Keratinocyte (primary cell): ENCODE measurements at regions not wholly inside any gene's neighbourhood (a gene's known extent, or its start where the extent isn't known, plus 50 kb on each side); places are given as distances from the start of the nearest gene placed in this dataset.

ENCODE experiments used
- DNase-seq: peaks from one replicate; pipeline ENCODE4 v3.0.0-alpha.2; 2011; ENCODE audit warnings: low read depth, missing footprints, low spot score
- FAIRE-seq: peaks from 2 replicates; lab custom pipeline; 2011; peaks lifted over from hg19 to GRCh38; lab: Jason Lieb, UNC
- H2AFZ ChIP-seq: 2 replicates; pipeline ENCODE4 v1.6.0; 2012; ENCODE audit warnings: low read length, control low read depth, inconsistent platforms; ENCODE audit not compliant: control insufficient read depth
- H3K27ac ChIP-seq: 2 replicates; pipeline ENCODE4 v1.5.1; 2011; ENCODE audit warnings: low read length; ENCODE audit not compliant: control insufficient read depth, insufficient read depth
- H3K27me3 ChIP-seq: 3 replicates; pipeline ENCODE4 v1.6.0; 2011; ENCODE audit warnings: low read length; ENCODE audit not compliant: control insufficient read depth, insufficient read depth; ENCODE audit errors: extremely low read depth
- H3K36me3 ChIP-seq, 2 experiments: 2 replicates in 1 of 2; 3 replicates in 1 of 2; pipeline ENCODE4 v1.5.1; 2011; ENCODE audit warnings: low read length in 2 of 2, mild to moderate bottlenecking in 1 of 2; ENCODE audit not compliant: control insufficient read depth in 2 of 2, insufficient read depth in 2 of 2; ENCODE audit errors: extremely low read depth in 1 of 2
- H3K4me1 ChIP-seq: 3 replicates; pipeline ENCODE4 v1.5.1; 2011; ENCODE audit warnings: low read length; ENCODE audit not compliant: control insufficient read depth, insufficient read depth; ENCODE audit errors: extremely low read depth
- H3K4me2 ChIP-seq: 3 replicates; pipeline ENCODE4 v1.6.0; 2011; ENCODE audit warnings: low read depth, low read length; ENCODE audit not compliant: control insufficient read depth, insufficient read depth; ENCODE audit errors: extremely low read depth
- H3K4me3 ChIP-seq, 3 experiments: fragments of 200-600 bp in 1 of 3; sonication (generic) in 1 of 3; 2 replicates in 2 of 3; 3 replicates in 1 of 3; pipeline ENCODE4 v1.5.1; 2011 to 2016; ENCODE audit warnings: low read length in 3 of 3, mild to moderate bottlenecking in 3 of 3, control low read depth in 2 of 3, inconsistent platforms in 1 of 3, low read depth in 1 of 3, mixed read lengths in 1 of 3, mixed run types in 1 of 3, moderate library complexity in 1 of 3; ENCODE audit not compliant: control insufficient read depth in 2 of 3, insufficient read depth in 2 of 3; ENCODE audit errors: extremely low read depth in 1 of 3
- H3K79me2 ChIP-seq: 2 replicates; pipeline ENCODE4 v1.6.0; 2012; ENCODE audit warnings: low read length; ENCODE audit not compliant: control insufficient read depth, insufficient read depth
- H3K9ac ChIP-seq: 3 replicates; pipeline ENCODE4 v1.6.0; 2011; ENCODE audit warnings: low read length; ENCODE audit not compliant: control insufficient read depth, insufficient read depth; ENCODE audit errors: extremely low read depth
- H3K9me1 ChIP-seq: 3 replicates; pipeline ENCODE4 v1.6.0; 2011; ENCODE audit warnings: low read length; ENCODE audit not compliant: control insufficient read depth, insufficient read depth; ENCODE audit errors: extremely low read depth
- H3K9me3 ChIP-seq: 2 replicates; pipeline ENCODE4 v1.5.1; 2012; ENCODE audit warnings: low read depth, low read length; ENCODE audit not compliant: control insufficient read depth
- H4K20me1 ChIP-seq: 3 replicates; pipeline ENCODE4 v1.6.0; 2011; ENCODE audit warnings: low read length; ENCODE audit not compliant: control insufficient read depth, insufficient read depth; ENCODE audit errors: extremely low read depth
- EZH2 ChIP-seq: IDR thresholded peaks from one replicate; pipeline ENCODE4 v1.6.1; 2012; ENCODE audit warnings: inconsistent platforms, mild to moderate bottlenecking, low read length, moderate library complexity
- dilution Hi-C: fragments of 300-500 bp; cut with MboI; formaldehyde crosslinking; loops from one replicate; pipeline ENCODE4 v1.7.0; 2020; ENCODE audit warnings: low sequenced_read_pairs; ENCODE audit not compliant: extremely low pct_ligation_motif_present
- TF ChIP-seq, protein P1 (sequence below), 3 experiments: IDR thresholded peaks in 1 of 3; conservative IDR thresholded peaks in 1 of 3; optimal IDR thresholded peaks in 1 of 3; 2 replicates in 2 of 3; 3 replicates in 1 of 3; pipeline versions ENCODE3 to v1.5.1; 2011; ENCODE audit warnings: low read length in 3 of 3, mild to moderate bottlenecking in 3 of 3, moderate library complexity in 2 of 3, control low read depth in 1 of 3, inconsistent platforms in 1 of 3; ENCODE audit not compliant: insufficient read depth in 2 of 3; ENCODE audit errors: extremely low read depth in 1 of 3

GRCh38 chr1:55541296-55541695 lies 326.1 kb upstream of the USP24 start:
- no peak overlapping the region for H3K9ac ChIP-seq
- H3K4me2 ChIP-seq = no peak overlapping the region
- no peaks in the 10 kb centered on the region for H3K4me1 ChIP-seq
- FAIRE-seq (no peak), DNase-seq (no peak)
- H2AFZ ChIP-seq = no peak overlapping the region
- no peaks in the 10 kb centered on the region for H3K79me2 ChIP-seq
- H3K9me1 ChIP-seq = no peaks in the 10 kb centered on the region
- H3K36me3 ChIP-seq = no peaks in the 10 kb centered on the region
- no peaks in the 10 kb centered on the region for H3K27me3 ChIP-seq
- H4K20me1 ChIP-seq = no peaks in the 10 kb centered on the region
- no peaks in the 10 kb centered on the region for H3K9me3 ChIP-seq
- TF ChIP-seq, protein P1, sequence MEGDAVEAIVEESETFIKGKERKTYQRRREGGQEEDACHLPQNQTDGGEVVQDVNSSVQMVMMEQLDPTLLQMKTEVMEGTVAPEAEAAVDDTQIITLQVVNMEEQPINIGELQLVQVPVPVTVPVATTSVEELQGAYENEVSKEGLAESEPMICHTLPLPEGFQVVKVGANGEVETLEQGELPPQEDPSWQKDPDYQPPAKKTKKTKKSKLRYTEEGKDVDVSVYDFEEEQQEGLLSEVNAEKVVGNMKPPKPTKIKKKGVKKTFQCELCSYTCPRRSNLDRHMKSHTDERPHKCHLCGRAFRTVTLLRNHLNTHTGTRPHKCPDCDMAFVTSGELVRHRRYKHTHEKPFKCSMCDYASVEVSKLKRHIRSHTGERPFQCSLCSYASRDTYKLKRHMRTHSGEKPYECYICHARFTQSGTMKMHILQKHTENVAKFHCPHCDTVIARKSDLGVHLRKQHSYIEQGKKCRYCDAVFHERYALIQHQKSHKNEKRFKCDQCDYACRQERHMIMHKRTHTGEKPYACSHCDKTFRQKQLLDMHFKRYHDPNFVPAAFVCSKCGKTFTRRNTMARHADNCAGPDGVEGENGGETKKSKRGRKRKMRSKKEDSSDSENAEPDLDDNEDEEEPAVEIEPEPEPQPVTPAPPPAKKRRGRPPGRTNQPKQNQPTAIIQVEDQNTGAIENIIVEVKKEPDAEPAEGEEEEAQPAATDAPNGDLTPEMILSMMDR (optimal IDR thresholded peaks at IDR 0.05 in 1 of 3, IDR thresholded peaks at IDR 0.05 in 1 of 3, conservative IDR thresholded peaks at IDR 0.05 in 1 of 3; ENCODE audit: extremely low read depth in 1 of 3, insufficient read depth in 2 of 3, low read length in 3 of 3) = no peak
- no peak for TF ChIP-seq EZH2
- no peak overlapping the region for H3K4me3 ChIP-seq
- dilution Hi-C loops = no loop called here
- H3K27ac ChIP-seq = no peak overlapping the region

DNA sequence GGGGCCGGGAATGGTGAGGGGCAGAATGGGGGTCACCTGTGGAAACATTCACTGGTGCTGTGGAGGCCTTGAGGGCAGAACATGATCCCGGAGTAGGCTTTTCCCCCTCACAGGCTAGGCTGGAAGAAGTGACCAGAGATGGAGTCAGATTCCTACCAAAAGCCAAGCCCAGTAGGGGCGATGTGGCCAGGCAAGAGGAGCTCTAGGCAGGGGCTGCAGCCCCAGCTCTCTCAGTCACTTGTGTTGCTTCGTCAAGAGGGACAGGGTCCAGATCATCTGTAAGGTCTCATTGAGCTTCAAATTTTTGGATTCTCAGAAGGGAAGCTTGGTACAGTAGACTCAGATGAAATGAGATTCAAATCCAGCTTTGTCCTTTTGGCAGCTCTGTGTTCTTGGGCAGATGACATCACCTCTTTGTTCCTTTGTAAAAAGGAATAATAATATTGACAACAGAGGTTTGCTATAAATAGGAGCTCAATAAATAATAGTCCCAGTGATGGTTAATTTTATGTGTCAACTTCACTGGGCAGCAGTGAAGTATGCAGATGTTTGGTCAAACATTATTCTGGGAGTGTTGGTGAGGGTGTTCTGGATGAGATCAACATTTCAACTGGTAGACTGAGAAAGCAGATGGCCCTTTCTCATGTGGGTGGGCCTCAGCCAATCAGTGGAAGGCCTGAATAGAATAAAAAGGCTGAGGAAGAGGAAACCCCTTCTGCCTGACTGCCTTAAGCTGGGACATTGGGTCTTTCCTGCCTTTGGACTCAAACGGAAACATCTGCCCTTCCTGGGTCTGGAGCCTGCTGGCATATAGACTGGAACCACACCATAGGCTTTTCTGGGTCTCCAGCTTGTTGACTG lies 324.7 kb upstream of the USP24 start:
- Histone ChIP-seq H3K36me3 (no peaks in the 10 kb centered on the region), H3K4me2 (no peak overlapping the region), H2AFZ (no peak overlapping the region), H3K27me3 (no peaks in the 10 kb centered on the region), H3K27ac (no peak overlapping the region), H3K79me2 (no peaks in the 10 kb centered on the region), H3K4me1 (no peaks in the 10 kb centered on the region), H3K9me1 (no peaks in the 10 kb centered on the region), H3K9me3 (no peaks in the 10 kb centered on the region), H4K20me1 (no peaks in the 10 kb centered on the region), H3K4me3 (no peak overlapping the region), H3K9ac (no peak overlapping the region)
- dilution Hi-C loops = no loop called here
- FAIRE-seq = no peak
- TF ChIP-seq, protein P1 (optimal IDR thresholded peaks at IDR 0.05 in 1 of 3, IDR thresholded peaks at IDR 0.05 in 1 of 3, conservative IDR thresholded peaks at IDR 0.05 in 1 of 3; ENCODE audit: extremely low read depth in 1 of 3, insufficient read depth in 2 of 3, low read length in 3 of 3) = no peak
- no peak for TF ChIP-seq EZH2
- DNase-seq = no peak
